HepG2 (cell line): ENCODE measurements at regions not wholly inside any gene's neighbourhood (a gene's known extent, or its start where the extent isn't known, plus 50 kb on each side); places are given as distances from the start of the nearest gene placed in this dataset.
"Not testable (repeated sequence)": the region's sequence is repeated elsewhere in the genome, so short reads cannot be mapped to it uniquely, and the experiment has no call there.

Source experiments
- ATAC-seq: fragments of 200-7000 bp; cut with Tn5 transposase; 3 replicates; pipeline ENCODE4 v1.9.1; 2020; ENCODE audit warnings: mild to moderate bottlenecking, moderate library complexity
- BruUV-seq: library from RNA; stranded (reverse); fragments of 400-500 nt; replicated peaks from 2 replicates; lab custom pipeline; 2021; lab: Mats Ljungman, UMichigan
- CTCF ChIA-PET: fragments of 300-600 bp; formaldehyde crosslinking; extraction: SDS; loops from one replicate; lab custom pipeline; 2021; ENCODE audit warnings: low total read pairs, inconsistent platforms, low intra/inter-chr PET ratio; lab: Yijun Ruan, JAX
- POLR2A ChIA-PET: fragments of 350-600 bp; sonication (Branson Sonifier 250); formaldehyde crosslinking; loops from one replicate; lab custom pipeline; 2020; ENCODE audit warnings: antibody characterized with exemption, inconsistent platforms; lab: Yijun Ruan, JAX
- DNase-seq: peaks from one replicate; pipeline ENCODE4 v3.0.0-alpha.2; 2015; ENCODE audit warnings: low spot score
- FAIRE-seq: peaks from 3 replicates; lab custom pipeline; 2011; peaks lifted over from hg19 to GRCh38; lab: Jason Lieb, UNC
- H2AFZ ChIP-seq: one replicate; pipeline ENCODE4 v1.6.1; 2011; ENCODE audit warnings: low read length, inconsistent platforms
- H3K27ac ChIP-seq: fragments of 300-600 bp; 3 replicates; pipeline ENCODE4 v1.8.0; 2011; ENCODE audit warnings: mixed run types, mild to moderate bottlenecking, mixed read lengths, low read length, inconsistent platforms; ENCODE audit not compliant: insufficient read depth; ENCODE audit errors: extremely low read length
- H3K27me3 ChIP-seq, 2 experiments: fragments of 200-600 bp in 1 of 2; 2 replicates in 1 of 2; 3 replicates in 1 of 2; pipeline versions ENCODE4 v1.6.0 to v1.8.0; 2011; ENCODE audit warnings: low read length in 2 of 2, mild to moderate bottlenecking in 2 of 2, moderate library complexity in 2 of 2, inconsistent platforms in 1 of 2; ENCODE audit not compliant: insufficient read depth in 2 of 2, control insufficient read depth in 1 of 2
- H3K36me3 ChIP-seq, 2 experiments: fragments of 200-600 bp in 1 of 2; replicated peaks in 1 of 2; 2 replicates in 1 of 2; 3 replicates in 1 of 2; pipeline versions ENCODE4 v1.5.1 to v1.8.0; 2011; ENCODE audit warnings: low read length in 2 of 2, inconsistent platforms in 1 of 2; ENCODE audit not compliant: insufficient read depth in 2 of 2, control insufficient read depth in 1 of 2
- H3K4me1 ChIP-seq: 2 replicates; pipeline ENCODE4 v1.5.1; 2012; ENCODE audit warnings: low read length, inconsistent platforms; ENCODE audit not compliant: insufficient read depth
- H3K4me2 ChIP-seq: 2 replicates; pipeline ENCODE4 v1.6.0; 2011; ENCODE audit warnings: low read depth, low read length, inconsistent platforms
- H3K4me3 ChIP-seq, 3 experiments: fragments of 200-600 bp in 1 of 3; sonication (generic), shearing (Covaris generic) in 1 of 3; replicated peaks in 1 of 3; 2 replicates each; pipeline ENCODE4 v1.5.1; 2011 to 2016; ENCODE audit warnings: low read length in 3 of 3, inconsistent platforms in 2 of 3, low read depth in 2 of 3, mild to moderate bottlenecking in 2 of 3, control low read depth in 1 of 3, mixed read lengths in 1 of 3; ENCODE audit not compliant: insufficient read depth in 1 of 3
- H3K79me2 ChIP-seq: one replicate; pipeline ENCODE4 v1.6.1; 2011; ENCODE audit warnings: low read length, inconsistent platforms; ENCODE audit not compliant: insufficient read depth
- H3K9ac ChIP-seq: 2 replicates; pipeline ENCODE4 v1.6.0; 2011; ENCODE audit warnings: mild to moderate bottlenecking, low read depth, low read length, inconsistent platforms; ENCODE audit not compliant: insufficient read depth
- H3K9me3 ChIP-seq: 2 replicates; pipeline ENCODE4 v1.5.1; 2012; ENCODE audit warnings: mild to moderate bottlenecking, low read length
- H4K20me1 ChIP-seq: 2 replicates; pipeline ENCODE4 v1.6.0; 2011; ENCODE audit warnings: inconsistent platforms, mild to moderate bottlenecking, low read length, moderate library complexity; ENCODE audit not compliant: insufficient read depth
- HOXA3 ChIP-seq: sonication (generic); formaldehyde crosslinking; IDR thresholded peaks from 2 replicates; pipeline ENCODE4 v1.5.0; 2020; ENCODE audit warnings: missing genetic modification reagents
- MED1 ChIP-seq: sonication (generic); formaldehyde crosslinking; IDR thresholded peaks from 2 replicates; pipeline ENCODE4 v1.4.0; 2020; ENCODE audit warnings: missing genetic modification reagents
- NAIF1 ChIP-seq: sonication (generic); formaldehyde crosslinking; IDR thresholded peaks from 2 replicates; pipeline ENCODE4 v1.5.0; 2020; ENCODE audit warnings: mild to moderate bottlenecking, missing genetic modification reagents, borderline replicate concordance
- TFDP2 ChIP-seq: sonication (generic); formaldehyde crosslinking; IDR thresholded peaks from 2 replicates; pipeline ENCODE4 v1.4.0; 2020; ENCODE audit warnings: missing genetic modification reagents
- ZBTB42 ChIP-seq: sonication (generic); formaldehyde crosslinking; IDR thresholded peaks from 2 replicates; pipeline ENCODE4 v1.5.0; 2020; ENCODE audit warnings: mild to moderate bottlenecking, missing genetic modification reagents
- ZFP62 ChIP-seq: sonication (generic); formaldehyde crosslinking; IDR thresholded peaks from 2 replicates; pipeline ENCODE4 v1.4.0; 2020; ENCODE audit warnings: missing genetic modification reagents
- WGBS: methylation state at CpG from one replicate; pipeline ENCODE4 v1.1.6; 2017; ENCODE audit warnings: low lambda C conversion rate; 5-methylcytosine and 5-hydroxymethylcytosine counted together
- in situ Hi-C: cut with HindIII; loops from 2 replicates; pipeline ENCODE4 v1.10.0; 2017; ENCODE audit warnings: low pct_unique_long_range_greater_than_20kb; ENCODE audit not compliant: extremely low pct_ligation_motif_present
- intact Hi-C: fragments of 100-400 bp; cut with micrococcal nuclease; formaldehyde crosslinking; loops from one replicate; pipeline ENCODE4 v1.10.0; 2022; ENCODE audit not compliant: unreplicated experiment

DNA sequence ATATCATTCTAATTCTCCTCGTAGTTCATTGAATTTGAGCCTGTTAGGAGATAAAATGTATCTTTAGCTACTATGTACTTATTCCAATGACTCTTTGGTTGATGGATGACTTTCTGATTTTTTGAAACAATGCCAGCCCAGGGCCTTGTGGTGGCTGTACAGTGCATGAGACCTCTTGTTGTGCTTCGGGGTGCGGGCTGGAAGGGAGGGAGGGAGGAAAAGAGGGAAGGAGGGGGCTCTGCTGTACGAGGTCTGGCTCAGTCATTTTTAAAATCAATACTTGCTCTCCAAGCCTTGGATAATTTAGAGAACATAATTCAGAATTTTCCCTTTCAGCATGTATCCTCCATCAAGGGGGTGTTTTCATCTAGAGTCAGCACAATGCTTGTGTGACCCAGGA, 399.7 kb upstream of the ONECUT1 start:
- intact Hi-C loops (loop anchor here (10.0 kb wide), 3 partner anchors 265 to 525 kb away; no protein-coding TSS in a partner anchor), in situ Hi-C loops (no loop called here)
- H3K27me3 ChIP-seq: no peaks in the 10 kb centered on the region
- TF ChIP-seq ZFP62 (no peak), ZBTB42 (CRISPR knock-in tag) (no peak), NAIF1 (CRISPR knock-in tag) (no peak), HOXA3 (CRISPR knock-in tag) (no peak), MED1 (CRISPR knock-in tag) (no peak), TFDP2 (CRISPR knock-in tag) (no peak)
- FAIRE-seq: no peak
- H3K4me1 ChIP-seq: no peaks in the 10 kb centered on the region
- ChIA-PET CTCF (no interaction called here), POLR2A (no interaction called here)
- H3K36me3 ChIP-seq: no peaks in the 10 kb centered on the region
- H3K9ac ChIP-seq: no peak overlapping the region
- H3K27ac ChIP-seq: no peak overlapping the region
- DNase-seq: no peak
- no peaks in the 10 kb centered on the region for H3K9me3 ChIP-seq
- no TSS peak for BruUV-seq
- WGBS: 3% methylated on average over 4 of the region's 4 CpGs
- no peaks in the 10 kb centered on the region for H3K79me2 ChIP-seq
- no peak overlapping the region for H3K4me3 ChIP-seq
- no peaks in the 10 kb centered on the region for H4K20me1 ChIP-seq
- H3K4me2 ChIP-seq: no peak overlapping the region
- no peak overlapping the region for H2AFZ ChIP-seq
- ATAC-seq: no peak

GRCh38 chr15:53183449-53183848, 393.3 kb upstream of the ONECUT1 start:
- H3K9ac ChIP-seq, H3K27me3 ChIP-seq, H3K4me3 ChIP-seq, ATAC-seq, H3K9me3 ChIP-seq, DNase-seq, H4K20me1 ChIP-seq, FAIRE-seq, H3K36me3 ChIP-seq, H2AFZ ChIP-seq, H3K79me2 ChIP-seq, H3K4me2 ChIP-seq, in situ Hi-C loops, intact Hi-C loops, CTCF ChIA-PET, H3K27ac ChIP-seq, POLR2A ChIA-PET, BruUV-seq, H3K4me1 ChIP-seq: not testable (repeated sequence)
- WGBS: no CpG with 5 or more reads among the region's 9 CpGs
